CD14-positive monocyte (primary cell): ENCODE measurements at regions not wholly inside any gene's neighbourhood (a gene's known extent, or its start where the extent isn't known, plus 50 kb on each side); places are given as distances from the start of the nearest gene placed in this dataset.
"Not testable (repeated sequence)": the region's sequence is repeated elsewhere in the genome, so short reads cannot be mapped to it uniquely, and the experiment has no call there.

Experiments used
- DNase-seq, 3 donors: peaks; one replicate each; pipeline ENCODE4 v3.0.0-alpha.2; 2011 to 2022
- H2AFZ ChIP-seq: 2 replicates; pipeline ENCODE4 v1.6.0; 2012; ENCODE audit warnings: mild to moderate bottlenecking, low read depth, low read length, inconsistent platforms; ENCODE audit not compliant: insufficient read depth, poor library complexity, severe bottlenecking
- H3K27ac ChIP-seq, 2 donors: 1 replicate in 1 of 2; 2 replicates in 1 of 2; pipeline ENCODE4 v1.5.1; 2012 to 2013; ENCODE audit warnings: low read length in 2 of 2, control low read depth in 1 of 2, inconsistent platforms in 1 of 2, low read depth in 1 of 2, mild to moderate bottlenecking in 1 of 2
- H3K27me3 ChIP-seq, 2 donors: one replicate each; pipeline versions ENCODE4 v1.6.0 to v1.6.1; 2011 to 2013; ENCODE audit warnings: low read length in 2 of 2; ENCODE audit not compliant: control insufficient read depth in 2 of 2, insufficient read depth in 2 of 2
- H3K36me3 ChIP-seq, 2 donors: replicated peaks in 1 of 2; 1 replicate in 1 of 2; 2 replicates in 1 of 2; pipeline versions ENCODE4 v1.5.1 to v1.6.1; 2012 to 2013; ENCODE audit warnings: low read length in 2 of 2, control low read depth in 1 of 2, inconsistent platforms in 1 of 2, mild to moderate bottlenecking in 1 of 2; ENCODE audit not compliant: insufficient read depth in 2 of 2, control insufficient read depth in 1 of 2
- H3K4me1 ChIP-seq, 2 donors: 1 replicate in 1 of 2; 2 replicates in 1 of 2; pipeline versions ENCODE4 v1.5.1 to v1.6.1; 2012 to 2013; ENCODE audit warnings: low read length in 2 of 2, control low read depth in 1 of 2, inconsistent platforms in 1 of 2, mild to moderate bottlenecking in 1 of 2, moderate library complexity in 1 of 2; ENCODE audit not compliant: insufficient read depth in 2 of 2, control insufficient read depth in 1 of 2
- H3K4me2 ChIP-seq: replicated peaks from 2 replicates; pipeline ENCODE3; 2012; ENCODE audit warnings: low read length, moderate library complexity, mild to moderate bottlenecking; ENCODE audit not compliant: poor library complexity, severe bottlenecking; ENCODE audit errors: extremely low read depth
- H3K4me3 ChIP-seq, 3 experiments: fragments of 200-600 bp in 1 of 3; sonication (generic) in 1 of 3; replicated peaks in 1 of 3; 1 replicate in 2 of 3; 2 replicates in 1 of 3; pipeline ENCODE4 v1.5.1; 2011 to 2013; ENCODE audit warnings: low read length in 3 of 3, mild to moderate bottlenecking in 3 of 3, control low read depth in 2 of 3, low read depth in 2 of 3, inconsistent platforms in 1 of 3, moderate library complexity in 1 of 3
- H3K79me2 ChIP-seq: 2 replicates; pipeline ENCODE4 v1.6.0; 2012; ENCODE audit warnings: mild to moderate bottlenecking, control low read depth, inconsistent platforms, low read length, moderate library complexity; ENCODE audit not compliant: insufficient read depth
- H3K9ac ChIP-seq: 2 replicates; pipeline ENCODE4 v1.6.0; 2017; ENCODE audit warnings: low read length, mild to moderate bottlenecking; ENCODE audit not compliant: insufficient read depth, poor library complexity, severe bottlenecking
- H3K9me3 ChIP-seq, 2 donors: replicated peaks in 1 of 2; 1 replicate in 1 of 2; 2 replicates in 1 of 2; pipeline versions ENCODE4 v1.5.1 to v1.6.1; 2012 to 2013; ENCODE audit warnings: low read length in 2 of 2, control low read depth in 1 of 2; ENCODE audit not compliant: control insufficient read depth in 1 of 2, insufficient read depth in 1 of 2
- H4K20me1 ChIP-seq: 2 replicates; pipeline ENCODE4 v1.6.0; 2012; ENCODE audit warnings: mild to moderate bottlenecking, low read length, control low read depth, moderate library complexity; ENCODE audit not compliant: insufficient read depth
- H3K27ac Mint-ChIP-seq, 7 donors: one replicate each; pipeline ENCODE4 v1.8.0; 2020; ENCODE audit warnings: mild to moderate bottlenecking in 7 of 7, mixed read lengths in 7 of 7, moderate library complexity in 6 of 7, inconsistent platforms in 2 of 7
- H3K27me3 Mint-ChIP-seq, 3 donors: one replicate each; pipeline ENCODE4 v1.8.0; 2021 to 2022; ENCODE audit warnings: low read depth in 3 of 3, mild to moderate bottlenecking in 3 of 3, mixed read lengths in 3 of 3, moderate library complexity in 3 of 3, inconsistent platforms in 1 of 3
- H3K36me3 Mint-ChIP-seq, 2 donors: one replicate each; pipeline ENCODE4 v1.8.0; 2020; ENCODE audit warnings: mixed read lengths in 2 of 2, inconsistent platforms in 1 of 2, mild to moderate bottlenecking in 1 of 2
- H3K4me1 Mint-ChIP-seq: one replicate; pipeline ENCODE4 v1.8.0; 2020; ENCODE audit warnings: mild to moderate bottlenecking, mixed read lengths
- H3K4me3 Mint-ChIP-seq, 2 donors: one replicate each; pipeline ENCODE4 v1.8.0; 2020; ENCODE audit warnings: mild to moderate bottlenecking in 2 of 2, mixed read lengths in 2 of 2, moderate library complexity in 1 of 2
- H3K9me3 Mint-ChIP-seq, 7 donors: one replicate each; pipeline ENCODE4 v1.8.0; 2020 to 2022; ENCODE audit warnings: mixed read lengths in 7 of 7, mild to moderate bottlenecking in 6 of 7, moderate library complexity in 6 of 7, inconsistent platforms in 2 of 7
- WGBS: methylation state at CpG from one replicate; pipeline ENCODE4 v1.1.5; 2013; ENCODE audit warnings: missing lambda C conversion rate; ENCODE audit not compliant: insufficient coverage; 5-methylcytosine and 5-hydroxymethylcytosine counted together
- intact Hi-C, 2 donors: fragments of 100-400 bp; cut with micrococcal nuclease; formaldehyde crosslinking; loops; one replicate each; pipeline versions ENCODE4 v1.15.0 to v1.15.1; 2023
- TF ChIP-seq, protein P1 (sequence below): fragments of 200-600 bp; IDR thresholded peaks from one replicate; pipeline ENCODE4 v1.8.0; 2022; ENCODE audit warnings: antibody characterized with exemption, mild to moderate bottlenecking

DNA sequence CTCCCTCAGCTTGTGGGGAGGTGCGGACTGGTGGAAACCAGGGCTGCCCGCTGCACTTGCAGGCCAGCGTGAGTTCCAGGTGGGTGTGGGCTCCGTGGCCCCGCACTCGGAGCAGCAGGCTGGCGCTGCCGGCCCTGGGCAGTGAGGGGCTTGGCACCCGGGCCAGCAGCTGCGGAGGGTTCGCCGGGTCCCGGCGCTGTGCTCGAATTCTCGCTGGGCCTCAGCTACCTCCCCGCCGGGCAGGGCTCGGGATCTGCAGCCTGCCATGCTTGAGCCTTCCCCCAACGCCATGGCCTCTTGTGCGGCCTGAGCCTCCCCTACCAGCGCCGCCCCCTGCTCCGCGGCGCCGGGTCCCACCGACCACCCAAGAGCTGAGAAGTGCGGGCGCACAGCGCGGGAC lies 71.6 kb upstream of the ADGRL1 start:
- no peak for DNase-seq
- no peaks in the 10 kb centered on the region for H3K27me3 ChIP-seq
- Mint-ChIP-seq H3K4me3 (no peak overlapping the region), H3K27me3 (peaks cover 2 to 12% (median 9%) of the 10 kb centered on the region in 3 donors), H3K4me1 (peaks cover 5% of the 10 kb centered on the region), H3K36me3 (no peaks in the 10 kb centered on the region), H3K27ac (no peak overlapping the region), H3K9me3 (peaks cover 17 to 37% (median 26%) of the 10 kb centered on the region in 7 donors)
- 98% methylated on average over 31 of the region's 32 CpGs for WGBS
- no peak overlapping the region for H3K4me2 ChIP-seq
- intact Hi-C loops = loop anchor here in 1 of 2 donors (10.0 kb wide), 1 partner anchor 63 kb away; no protein-coding TSS in a partner anchor
- no peak overlapping the region for H2AFZ ChIP-seq
- no peaks in the 10 kb centered on the region for H3K36me3 ChIP-seq
- peaks cover 7 to 35% of the 10 kb centered on the region in 2 donors for H3K9me3 ChIP-seq
- H3K79me2 ChIP-seq = no peaks in the 10 kb centered on the region
- no peaks in the 10 kb centered on the region for H4K20me1 ChIP-seq
- H3K9ac ChIP-seq = no peak overlapping the region
- H3K4me1 ChIP-seq = peaks cover 0 to 3% of the 10 kb centered on the region in 2 donors
- TF ChIP-seq, protein P1, sequence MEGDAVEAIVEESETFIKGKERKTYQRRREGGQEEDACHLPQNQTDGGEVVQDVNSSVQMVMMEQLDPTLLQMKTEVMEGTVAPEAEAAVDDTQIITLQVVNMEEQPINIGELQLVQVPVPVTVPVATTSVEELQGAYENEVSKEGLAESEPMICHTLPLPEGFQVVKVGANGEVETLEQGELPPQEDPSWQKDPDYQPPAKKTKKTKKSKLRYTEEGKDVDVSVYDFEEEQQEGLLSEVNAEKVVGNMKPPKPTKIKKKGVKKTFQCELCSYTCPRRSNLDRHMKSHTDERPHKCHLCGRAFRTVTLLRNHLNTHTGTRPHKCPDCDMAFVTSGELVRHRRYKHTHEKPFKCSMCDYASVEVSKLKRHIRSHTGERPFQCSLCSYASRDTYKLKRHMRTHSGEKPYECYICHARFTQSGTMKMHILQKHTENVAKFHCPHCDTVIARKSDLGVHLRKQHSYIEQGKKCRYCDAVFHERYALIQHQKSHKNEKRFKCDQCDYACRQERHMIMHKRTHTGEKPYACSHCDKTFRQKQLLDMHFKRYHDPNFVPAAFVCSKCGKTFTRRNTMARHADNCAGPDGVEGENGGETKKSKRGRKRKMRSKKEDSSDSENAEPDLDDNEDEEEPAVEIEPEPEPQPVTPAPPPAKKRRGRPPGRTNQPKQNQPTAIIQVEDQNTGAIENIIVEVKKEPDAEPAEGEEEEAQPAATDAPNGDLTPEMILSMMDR = no peak
- no peak overlapping the region for H3K27ac ChIP-seq
- H3K4me3 ChIP-seq = no peak overlapping the region

DNA sequence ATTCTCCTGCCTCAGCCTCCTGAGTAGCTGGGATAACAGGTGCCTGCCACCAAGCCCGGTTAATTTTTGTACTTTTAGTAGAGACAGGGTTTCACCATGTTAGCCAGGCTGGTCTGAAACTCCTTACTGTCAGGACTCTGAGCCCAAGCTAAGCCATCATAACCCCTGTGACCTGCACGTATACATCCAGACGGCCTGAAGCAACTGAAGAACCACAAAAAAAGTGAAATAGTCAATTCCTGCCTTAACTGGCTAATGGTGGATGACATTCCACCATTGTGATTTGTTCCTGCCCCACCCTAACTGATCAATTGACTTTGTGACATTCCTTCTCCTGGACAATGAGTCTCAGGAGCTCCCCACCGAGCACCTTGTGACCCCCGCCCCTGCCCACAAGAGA lies 69.9 kb upstream of the ADGRL1 start:
- H3K9ac ChIP-seq, H3K4me1 ChIP-seq, H3K27ac Mint-ChIP-seq, H2AFZ ChIP-seq, H3K79me2 ChIP-seq, H3K27me3 Mint-ChIP-seq, DNase-seq, H3K4me3 ChIP-seq, H3K4me2 ChIP-seq, H4K20me1 ChIP-seq, H3K36me3 ChIP-seq, H3K36me3 Mint-ChIP-seq, H3K4me3 Mint-ChIP-seq, H3K27ac ChIP-seq, H3K4me1 Mint-ChIP-seq, H3K27me3 ChIP-seq: not testable (repeated sequence)
- H3K9me3 Mint-ChIP-seq = peaks cover 15 to 37% (median 26%) of the 10 kb centered on the region in 7 donors
- intact Hi-C loops = loop anchor here in 1 of 2 donors (10.0 kb wide), 1 partner anchor 61 kb away; no protein-coding TSS in a partner anchor
- peaks cover 7 to 38% of the 10 kb centered on the region in 2 donors for H3K9me3 ChIP-seq
- 93% methylated on average over 5 of the region's 5 CpGs for WGBS
